ENCODE measurements at regions not wholly inside any gene's neighbourhood (a gene's known extent, or its start where the extent isn't known, plus 50 kb on each side); places are given as distances from the start of the nearest gene placed in this dataset.

DNA sequence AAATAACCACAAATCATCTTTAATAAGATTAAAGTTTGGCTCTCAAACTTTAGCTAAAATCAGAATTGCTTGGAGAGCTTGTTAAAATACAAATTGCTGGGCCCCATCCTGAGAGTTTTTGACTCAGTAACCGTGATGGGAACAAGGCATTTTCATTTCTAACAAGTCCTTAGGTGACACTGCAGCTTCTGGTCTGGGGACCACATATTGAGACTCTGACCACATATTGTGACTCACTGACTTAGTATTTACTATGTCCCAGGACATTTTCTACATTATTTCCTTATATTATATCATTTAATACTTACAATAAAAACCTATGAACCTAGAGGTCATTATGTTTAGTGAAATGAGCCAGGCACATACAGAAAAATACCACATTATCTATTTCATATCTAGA lies 164.5 kb downstream of the ZMAT3 start:
- POLR2A ChIA-PET = no interaction called here
- CTCF ChIA-PET = no interaction called here

GRCh38 chr3:178901204-178901603 lies 170.4 kb downstream of the ZMAT3 start:
- no peaks in the 10 kb centered on the region for H3K4me1 ChIP-seq (ENCODE audit: control insufficient read depth, insufficient read depth, low read length)
- no peak for ATAC-seq
- H3K27ac ChIP-seq (ENCODE audit: low read length) = no peak overlapping the region
- POLR2A ChIA-PET = no interaction called here
- H3K9me3 ChIP-seq (ENCODE audit: control insufficient read depth, insufficient read depth, low read depth, low read length) = no peaks in the 10 kb centered on the region
- BruUV-seq (replicated peaks) = no TSS peak
- intact Hi-C loops (cut with micrococcal nuclease; ENCODE audit: unreplicated experiment) (no loop called here), in situ Hi-C loops (cut with HindIII; ENCODE audit: low pct_unique_long_range_greater_than_20kb, low sequenced_read_pairs) (no loop called here)
- H3K4me3 ChIP-seq (ENCODE audit: low read depth in 2 of 2, low read length in 2 of 2) = no peak overlapping the region
- no peak for DNase-seq (ENCODE audit: low read depth, low spot score)
- no peaks in the 10 kb centered on the region for H3K27me3 ChIP-seq (ENCODE audit: control insufficient read depth, insufficient read depth, low read length)
- H3K36me3 ChIP-seq (ENCODE audit: control insufficient read depth, insufficient read depth, low read length) = no peaks in the 10 kb centered on the region
- TF ChIP-seq POLR2AphosphoS5 (IDR thresholded peaks at IDR 0.05; ENCODE audit: low read depth, low read length) = no peak
- no peak for TF ChIP-seq SIN3A (IDR thresholded peaks at IDR 0.05; ENCODE audit: borderline replicate concordance, insufficient read depth, low read depth, low read length)
- TF ChIP-seq REST (IDR thresholded peaks at IDR 0.05; ENCODE audit: insufficient read depth in 1 of 2, low read depth in 2 of 2, low read length in 1 of 2) = no peak
- TF ChIP-seq TCF7L2 (IDR thresholded peaks at IDR 0.05; ENCODE audit: low read depth, low read length) = no peak
- no peak for TF ChIP-seq CTCF (IDR thresholded peaks at IDR 0.05)
- CTCF ChIA-PET = no interaction called here

More for the DNA sequence above, 164.5 kb downstream of the ZMAT3 start:
- no peaks in the 10 kb centered on the region for H3K27me3 ChIP-seq (ENCODE audit: control insufficient read depth, insufficient read depth, low read length)
- no peaks in the 10 kb centered on the region for H3K9me3 ChIP-seq (ENCODE audit: control insufficient read depth, insufficient read depth, low read depth, low read length)
- H3K27ac ChIP-seq (ENCODE audit: low read length) = no peak overlapping the region
- intact Hi-C loops (cut with micrococcal nuclease; ENCODE audit: unreplicated experiment) = no loop called here
- no peaks in the 10 kb centered on the region for H3K4me1 ChIP-seq (ENCODE audit: control insufficient read depth, insufficient read depth, low read length)
- in situ Hi-C loops (cut with HindIII; ENCODE audit: low pct_unique_long_range_greater_than_20kb, low sequenced_read_pairs) = no loop called here
- no TSS peak for BruUV-seq (replicated peaks)
- DNase-seq (ENCODE audit: low read depth, low spot score) (no peak), ATAC-seq (no peak)
- TF ChIP-seq POLR2AphosphoS5 (IDR thresholded peaks at IDR 0.05; ENCODE audit: low read depth, low read length) (no peak), REST (IDR thresholded peaks at IDR 0.05; ENCODE audit: insufficient read depth in 1 of 2, low read depth in 2 of 2, low read length in 1 of 2) (no peak), TCF7L2 (IDR thresholded peaks at IDR 0.05; ENCODE audit: low read depth, low read length) (no peak), SIN3A (IDR thresholded peaks at IDR 0.05; ENCODE audit: borderline replicate concordance, insufficient read depth, low read depth, low read length) (no peak), CTCF (IDR thresholded peaks at IDR 0.05) (no peak)
- H3K4me3 ChIP-seq (ENCODE audit: low read depth in 2 of 2, low read length in 2 of 2) = no peak overlapping the region
- no peaks in the 10 kb centered on the region for H3K36me3 ChIP-seq (ENCODE audit: control insufficient read depth, insufficient read depth, low read length)
